NCI-H2196 treated with DMSO at 0.1 percent for 48 hours (cell line): ENCODE measurements at regions not wholly inside any gene's neighbourhood (a gene's known extent, or its start where the extent isn't known, plus 50 kb on each side); places are given as distances from the start of the nearest gene placed in this dataset.
"Not testable (repeated sequence)": the region's sequence is repeated elsewhere in the genome, so short reads cannot be mapped to it uniquely, and the experiment has no call there.

Source experiments
- DNase-seq: peaks from one replicate; lab custom pipeline; 2025; ENCODE audit not compliant: unreplicated experiment; lab: John Stamatoyannopoulos, UW

- peak; percentile 27 for DNase-seq
Observed at GRCh38 chr5:163695830-163696578, 190.6 kb downstream of the MAT2B start.

DNA sequence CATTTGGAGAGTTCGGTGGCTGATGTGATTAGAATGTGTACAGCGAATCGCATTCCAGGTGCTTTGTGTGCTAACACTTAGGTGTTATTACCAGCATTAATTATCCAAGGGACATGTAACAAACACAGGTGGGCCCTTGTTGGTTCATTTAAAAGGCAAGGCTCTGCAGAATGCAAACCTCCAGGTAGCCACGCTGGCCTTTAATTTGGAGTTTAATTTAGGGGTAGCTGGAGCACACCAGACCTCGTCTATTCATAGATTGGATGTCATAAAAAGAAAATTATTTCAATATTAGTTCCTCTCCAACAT is 191.1 kb downstream of the MAT2B start:
- no peak for DNase-seq

GRCh38 chr5:163706053-163706771 is 200.8 kb downstream of the MAT2B start:
- no peak for DNase-seq

DNA sequence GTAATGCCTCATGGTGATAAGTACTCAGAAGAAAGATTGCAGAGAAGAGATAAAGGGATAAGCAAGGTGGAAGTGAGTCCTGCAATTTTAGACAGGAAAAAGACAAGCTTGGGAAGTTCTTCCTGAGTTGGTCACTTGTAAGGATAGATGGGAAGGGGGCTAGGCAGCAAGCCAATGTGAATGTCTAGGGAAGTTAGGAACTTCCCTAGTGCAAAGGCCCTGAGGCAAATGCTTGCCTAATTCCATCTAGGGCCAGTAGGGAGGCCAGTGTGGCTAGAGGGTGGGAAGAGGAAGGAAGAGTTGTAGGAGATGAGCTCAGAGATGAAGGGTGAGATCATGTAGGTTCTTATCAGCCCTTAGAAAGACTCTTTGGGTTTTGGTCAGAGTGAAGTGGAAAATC is 206.6 kb downstream of the MAT2B start:
- DNase-seq, result no peak

DNA sequence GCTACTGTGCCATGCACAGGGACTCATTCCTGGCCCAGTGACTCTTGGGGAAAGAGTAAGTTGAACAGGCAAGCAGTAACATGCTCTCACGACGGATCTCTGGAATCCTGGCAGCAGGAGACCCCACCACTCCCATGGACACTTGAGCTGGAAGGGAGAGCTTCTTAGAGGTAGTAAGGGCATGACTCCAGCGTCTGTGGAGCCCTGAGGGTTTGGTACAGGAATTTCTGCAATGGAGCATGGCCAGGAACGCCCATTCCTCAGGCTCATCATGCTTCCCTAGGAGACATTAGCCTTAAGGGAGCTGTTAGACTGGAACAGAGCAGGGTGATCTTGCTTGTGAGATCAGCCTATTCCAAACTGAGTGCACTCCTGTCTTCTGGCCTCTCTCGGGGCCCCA is 212.9 kb downstream of the MAT2B start:
- DNase-seq, result no peak

DNA sequence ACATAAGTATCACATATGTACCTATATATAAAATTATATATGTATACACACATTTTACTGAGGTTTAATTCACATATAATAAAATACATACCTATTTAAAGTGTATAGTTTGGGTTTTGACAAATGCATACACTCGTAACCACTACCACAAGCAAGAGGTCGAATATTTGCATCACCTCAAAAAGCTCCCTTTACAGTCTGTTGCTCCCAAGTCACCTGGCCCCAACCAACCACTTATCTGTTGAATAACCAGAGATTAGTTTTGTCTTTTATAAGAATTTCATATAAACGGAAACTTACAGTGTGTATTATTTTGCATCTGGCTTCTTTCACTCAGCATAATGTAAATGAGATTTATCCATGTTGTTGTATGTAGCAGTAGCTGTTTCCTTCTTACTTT is 218.9 kb downstream of the MAT2B start:
- no peak for DNase-seq

DNA sequence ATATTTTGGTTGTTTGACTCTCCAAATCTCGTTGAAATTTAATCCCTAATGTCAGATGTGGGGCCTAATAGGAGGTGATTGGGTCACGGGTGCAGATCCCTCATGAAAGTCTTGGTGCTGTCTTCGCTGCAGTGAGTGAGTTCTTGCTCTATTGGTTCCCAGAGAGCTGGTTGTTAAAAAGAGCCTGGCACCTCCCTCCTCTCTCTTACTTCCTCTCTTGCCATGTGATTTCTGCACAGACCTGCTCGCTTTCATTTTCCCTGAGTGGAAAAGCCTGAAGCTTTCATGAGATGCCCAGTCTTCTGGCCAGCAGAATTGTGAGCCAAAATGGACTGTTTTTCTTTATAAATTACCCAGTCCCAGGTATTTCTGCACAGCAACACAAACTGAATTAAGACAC is 221.6 kb downstream of the MAT2B start:
- DNase-seq, result no peak

GRCh38 chr5:163730206-163730756 is 224.9 kb downstream of the MAT2B start:
- no peak for DNase-seq

- no peak for DNase-seq
Observed at GRCh38 chr5:163731256-163731655, 225.8 kb downstream of the MAT2B start.

DNA sequence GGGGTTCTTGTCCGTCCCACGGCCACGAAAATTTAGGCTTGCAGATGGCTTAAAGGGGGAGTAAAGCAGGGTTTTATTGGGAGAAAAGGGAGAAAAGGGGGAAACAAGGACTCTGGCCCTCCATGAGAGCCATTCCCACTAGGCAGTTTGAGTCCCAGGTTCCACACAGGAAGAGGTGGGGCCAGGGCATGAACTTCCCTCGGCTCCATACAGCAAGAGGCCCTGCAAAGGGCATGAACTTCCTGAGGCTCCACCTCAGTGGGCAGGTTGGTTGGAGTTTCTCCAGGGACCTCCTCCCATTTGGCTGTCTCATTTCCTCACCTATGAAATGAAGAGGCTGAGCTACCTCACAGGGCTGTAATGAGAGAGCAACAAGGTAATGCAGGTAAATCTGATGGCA is 229.7 kb downstream of the MAT2B start:
- no peak for DNase-seq

DNA sequence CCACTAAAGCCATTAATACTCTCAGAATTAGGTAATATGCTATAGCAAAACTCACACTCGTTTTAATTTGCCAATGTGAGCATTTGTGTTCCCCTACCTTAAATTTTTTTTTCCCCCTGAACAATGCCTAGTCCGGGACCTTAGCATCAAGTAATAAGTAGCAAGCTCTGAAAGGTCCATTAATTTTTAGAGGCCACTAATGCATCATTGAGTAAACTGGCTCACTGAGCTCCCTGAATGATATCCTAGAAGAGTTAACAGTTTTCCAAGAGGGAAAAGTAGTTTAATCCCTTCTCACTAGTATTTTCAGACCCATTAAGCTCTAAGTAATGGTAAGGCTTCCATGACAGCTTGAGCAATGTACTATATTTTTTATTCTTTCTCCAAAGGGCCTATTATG is 242.2 kb downstream of the MAT2B start:
- DNase-seq, result no peak

DNA sequence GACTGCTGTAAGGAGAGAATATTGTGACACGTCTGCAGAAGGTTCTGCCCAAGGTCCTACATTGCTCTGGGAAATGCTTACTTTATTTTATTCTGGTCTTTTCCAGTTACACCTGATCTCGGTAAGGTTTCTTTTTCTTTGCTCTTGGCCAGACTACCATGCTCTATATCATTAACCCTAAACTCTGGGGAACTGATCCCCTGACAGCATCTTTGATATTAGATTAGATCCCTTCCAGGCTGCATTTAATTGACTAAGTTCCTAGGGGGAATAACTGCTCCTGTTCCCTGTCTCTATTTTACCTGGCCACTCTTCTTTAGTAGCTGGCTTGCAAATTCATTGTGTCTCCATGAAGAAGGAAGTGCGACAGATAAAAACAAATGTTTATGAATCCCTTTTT is 243.5 kb downstream of the MAT2B start:
- no peak for DNase-seq

GRCh38 chr5:163750415-163750814 is 245.0 kb downstream of the MAT2B start:
- not testable (repeated sequence) for DNase-seq

DNA sequence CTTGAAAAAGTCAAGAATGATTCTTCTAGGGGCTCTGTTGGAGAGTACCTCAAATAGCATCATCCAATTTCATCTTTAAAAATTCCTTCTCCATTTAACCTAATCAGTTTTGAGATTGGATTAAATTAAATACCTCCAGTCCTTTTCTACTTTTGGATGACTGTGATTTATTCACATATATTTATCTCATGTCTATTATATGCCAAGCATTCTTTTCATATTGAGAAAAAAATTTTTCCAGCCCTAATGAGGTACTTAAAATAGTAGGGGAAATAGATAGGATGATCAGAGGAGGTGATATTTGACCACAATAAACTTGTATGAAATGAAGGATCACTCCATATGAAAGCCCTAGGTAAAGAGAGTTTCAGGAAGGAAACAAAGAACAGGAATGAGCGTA is 250.1 kb downstream of the MAT2B start:
- no peak for DNase-seq

DNA sequence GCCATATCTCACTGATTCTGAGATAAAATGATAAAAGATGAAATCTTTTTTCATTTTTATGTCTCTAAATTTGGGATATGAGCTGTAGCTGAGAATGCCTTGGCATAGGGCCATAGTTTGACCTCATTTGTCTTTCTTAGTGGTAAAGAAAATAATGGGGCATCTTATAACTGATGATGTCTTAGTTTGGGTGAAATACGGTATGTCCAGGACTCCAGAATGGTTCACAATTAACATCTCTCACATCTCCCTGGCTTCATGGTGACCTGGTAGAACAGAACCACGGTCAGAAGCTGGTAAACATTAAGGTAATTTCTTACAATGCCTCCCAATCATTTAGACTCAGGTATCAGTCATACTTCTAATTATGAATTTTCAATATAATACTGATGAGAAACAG is 250.8 kb downstream of the MAT2B start:
- no peak for DNase-seq

- no peak for DNase-seq
Observed at GRCh38 chr5:163757344-163757743, 251.9 kb downstream of the MAT2B start.

- DNase-seq, result no peak
Observed at GRCh38 chr5:163758283-163758711, 252.9 kb downstream of the MAT2B start.

GRCh38 chr5:163759000-163759704 is 253.7 kb downstream of the MAT2B start:
- DNase-seq, result no peak

- no peak for DNase-seq
Observed at GRCh38 chr5:163760498-163760897, 255.1 kb downstream of the MAT2B start.

- no peak for DNase-seq
Observed at GRCh38 chr5:163766936-163767670, 261.7 kb downstream of the MAT2B start.

DNA sequence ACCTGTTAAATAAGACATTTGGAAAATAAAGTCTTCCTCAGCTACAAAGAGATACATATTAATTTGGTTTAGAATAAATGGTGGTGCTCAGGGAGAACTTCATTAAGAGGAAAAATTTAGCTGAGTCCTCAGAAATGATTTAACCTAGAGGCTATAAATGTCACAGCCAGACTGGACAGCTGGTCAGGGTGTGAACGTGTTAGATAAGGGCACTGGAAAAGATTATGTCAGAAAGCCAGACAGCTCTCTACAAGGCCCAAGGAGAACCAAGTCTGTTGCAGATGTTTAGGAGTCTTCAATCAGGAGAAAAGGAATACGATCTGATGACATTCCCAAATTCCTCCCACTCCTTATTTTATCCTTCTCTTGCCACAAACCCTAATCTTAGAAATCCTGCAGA is 265.2 kb downstream of the MAT2B start:
- DNase-seq, result no peak
